ENCODE measurements at regions not wholly inside any gene's neighbourhood (a gene's known extent, or its start where the extent isn't known, plus 50 kb on each side); places are given as distances from the start of the nearest gene placed in this dataset.

DNA sequence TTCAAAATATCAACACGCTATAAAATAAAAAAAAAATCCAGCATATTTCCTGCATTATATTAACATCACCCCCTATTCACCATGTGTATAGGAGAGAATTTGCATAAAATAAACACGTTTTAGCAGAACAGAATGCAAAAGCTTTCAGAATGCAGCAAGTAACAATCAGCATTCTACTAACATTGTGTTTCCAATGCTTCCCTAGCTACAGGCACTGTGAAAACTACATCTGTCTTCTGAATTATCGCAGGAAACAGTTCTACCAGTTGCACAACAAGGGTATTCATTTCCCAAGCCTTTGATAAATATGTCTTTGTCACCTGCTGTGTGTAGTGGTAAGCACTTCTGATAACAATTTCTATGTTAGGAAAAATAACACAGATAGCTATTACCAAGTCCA is 1015.8 kb downstream of the CDH18 start (continued):
- TF ChIP-seq, protein P1, sequence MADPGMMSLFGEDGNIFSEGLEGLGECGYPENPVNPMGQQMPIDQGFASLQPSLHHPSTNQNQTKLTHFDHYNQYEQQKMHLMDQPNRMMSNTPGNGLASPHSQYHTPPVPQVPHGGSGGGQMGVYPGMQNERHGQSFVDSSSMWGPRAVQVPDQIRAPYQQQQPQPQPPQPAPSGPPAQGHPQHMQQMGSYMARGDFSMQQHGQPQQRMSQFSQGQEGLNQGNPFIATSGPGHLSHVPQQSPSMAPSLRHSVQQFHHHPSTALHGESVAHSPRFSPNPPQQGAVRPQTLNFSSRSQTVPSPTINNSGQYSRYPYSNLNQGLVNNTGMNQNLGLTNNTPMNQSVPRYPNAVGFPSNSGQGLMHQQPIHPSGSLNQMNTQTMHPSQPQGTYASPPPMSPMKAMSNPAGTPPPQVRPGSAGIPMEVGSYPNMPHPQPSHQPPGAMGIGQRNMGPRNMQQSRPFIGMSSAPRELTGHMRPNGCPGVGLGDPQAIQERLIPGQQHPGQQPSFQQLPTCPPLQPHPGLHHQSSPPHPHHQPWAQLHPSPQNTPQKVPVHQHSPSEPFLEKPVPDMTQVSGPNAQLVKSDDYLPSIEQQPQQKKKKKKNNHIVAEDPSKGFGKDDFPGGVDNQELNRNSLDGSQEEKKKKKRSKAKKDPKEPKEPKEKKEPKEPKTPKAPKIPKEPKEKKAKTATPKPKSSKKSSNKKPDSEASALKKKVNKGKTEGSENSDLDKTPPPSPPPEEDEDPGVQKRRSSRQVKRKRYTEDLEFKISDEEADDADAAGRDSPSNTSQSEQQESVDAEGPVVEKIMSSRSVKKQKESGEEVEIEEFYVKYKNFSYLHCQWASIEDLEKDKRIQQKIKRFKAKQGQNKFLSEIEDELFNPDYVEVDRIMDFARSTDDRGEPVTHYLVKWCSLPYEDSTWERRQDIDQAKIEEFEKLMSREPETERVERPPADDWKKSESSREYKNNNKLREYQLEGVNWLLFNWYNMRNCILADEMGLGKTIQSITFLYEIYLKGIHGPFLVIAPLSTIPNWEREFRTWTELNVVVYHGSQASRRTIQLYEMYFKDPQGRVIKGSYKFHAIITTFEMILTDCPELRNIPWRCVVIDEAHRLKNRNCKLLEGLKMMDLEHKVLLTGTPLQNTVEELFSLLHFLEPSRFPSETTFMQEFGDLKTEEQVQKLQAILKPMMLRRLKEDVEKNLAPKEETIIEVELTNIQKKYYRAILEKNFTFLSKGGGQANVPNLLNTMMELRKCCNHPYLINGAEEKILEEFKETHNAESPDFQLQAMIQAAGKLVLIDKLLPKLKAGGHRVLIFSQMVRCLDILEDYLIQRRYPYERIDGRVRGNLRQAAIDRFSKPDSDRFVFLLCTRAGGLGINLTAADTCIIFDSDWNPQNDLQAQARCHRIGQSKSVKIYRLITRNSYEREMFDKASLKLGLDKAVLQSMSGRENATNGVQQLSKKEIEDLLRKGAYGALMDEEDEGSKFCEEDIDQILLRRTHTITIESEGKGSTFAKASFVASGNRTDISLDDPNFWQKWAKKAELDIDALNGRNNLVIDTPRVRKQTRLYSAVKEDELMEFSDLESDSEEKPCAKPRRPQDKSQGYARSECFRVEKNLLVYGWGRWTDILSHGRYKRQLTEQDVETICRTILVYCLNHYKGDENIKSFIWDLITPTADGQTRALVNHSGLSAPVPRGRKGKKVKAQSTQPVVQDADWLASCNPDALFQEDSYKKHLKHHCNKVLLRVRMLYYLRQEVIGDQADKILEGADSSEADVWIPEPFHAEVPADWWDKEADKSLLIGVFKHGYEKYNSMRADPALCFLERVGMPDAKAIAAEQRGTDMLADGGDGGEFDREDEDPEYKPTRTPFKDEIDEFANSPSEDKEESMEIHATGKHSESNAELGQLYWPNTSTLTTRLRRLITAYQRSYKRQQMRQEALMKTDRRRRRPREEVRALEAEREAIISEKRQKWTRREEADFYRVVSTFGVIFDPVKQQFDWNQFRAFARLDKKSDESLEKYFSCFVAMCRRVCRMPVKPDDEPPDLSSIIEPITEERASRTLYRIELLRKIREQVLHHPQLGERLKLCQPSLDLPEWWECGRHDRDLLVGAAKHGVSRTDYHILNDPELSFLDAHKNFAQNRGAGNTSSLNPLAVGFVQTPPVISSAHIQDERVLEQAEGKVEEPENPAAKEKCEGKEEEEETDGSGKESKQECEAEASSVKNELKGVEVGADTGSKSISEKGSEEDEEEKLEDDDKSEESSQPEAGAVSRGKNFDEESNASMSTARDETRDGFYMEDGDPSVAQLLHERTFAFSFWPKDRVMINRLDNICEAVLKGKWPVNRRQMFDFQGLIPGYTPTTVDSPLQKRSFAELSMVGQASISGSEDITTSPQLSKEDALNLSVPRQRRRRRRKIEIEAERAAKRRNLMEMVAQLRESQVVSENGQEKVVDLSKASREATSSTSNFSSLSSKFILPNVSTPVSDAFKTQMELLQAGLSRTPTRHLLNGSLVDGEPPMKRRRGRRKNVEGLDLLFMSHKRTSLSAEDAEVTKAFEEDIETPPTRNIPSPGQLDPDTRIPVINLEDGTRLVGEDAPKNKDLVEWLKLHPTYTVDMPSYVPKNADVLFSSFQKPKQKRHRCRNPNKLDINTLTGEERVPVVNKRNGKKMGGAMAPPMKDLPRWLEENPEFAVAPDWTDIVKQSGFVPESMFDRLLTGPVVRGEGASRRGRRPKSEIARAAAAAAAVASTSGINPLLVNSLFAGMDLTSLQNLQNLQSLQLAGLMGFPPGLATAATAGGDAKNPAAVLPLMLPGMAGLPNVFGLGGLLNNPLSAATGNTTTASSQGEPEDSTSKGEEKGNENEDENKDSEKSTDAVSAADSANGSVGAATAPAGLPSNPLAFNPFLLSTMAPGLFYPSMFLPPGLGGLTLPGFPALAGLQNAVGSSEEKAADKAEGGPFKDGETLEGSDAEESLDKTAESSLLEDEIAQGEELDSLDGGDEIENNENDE (IDR thresholded peaks at IDR 0.05; ENCODE audit: insufficient replicate concordance, low read length) = no peak
- no peak for TF ChIP-seq TAF1 (IDR thresholded peaks at IDR 0.05; ENCODE audit: low read depth, low read length)
- no peak for TF ChIP-seq CTBP2 (IDR thresholded peaks at IDR 0.05; ENCODE audit: borderline replicate concordance, insufficient read depth, insufficient read length, low read length)
- TF ChIP-seq BCL11A (IDR thresholded peaks at IDR 0.05; ENCODE audit: low read depth in 2 of 2, low read length in 2 of 2) = no peak

Measured in H1 (cell line).